AG09309 (cell line): ENCODE measurements at regions not wholly inside any gene's neighbourhood (a gene's known extent, or its start where the extent isn't known, plus 50 kb on each side); places are given as distances from the start of the nearest gene placed in this dataset.

Experiments used
- DNase-seq: peaks from one replicate; pipeline ENCODE4 v3.0.0-alpha.2; 2010; ENCODE audit warnings: low read depth
- H3K4me3 ChIP-seq: 2 replicates; pipeline ENCODE4 v1.5.1; 2011; ENCODE audit warnings: mild to moderate bottlenecking, low read depth, low read length, moderate library complexity; ENCODE audit not compliant: control insufficient read depth
- TF ChIP-seq, protein P1 (sequence below): IDR thresholded peaks from 2 replicates; pipeline ENCODE4 v1.5.1; 2011; ENCODE audit warnings: mild to moderate bottlenecking, low read depth, low read length, inconsistent platforms; ENCODE audit not compliant: insufficient read depth, control insufficient read depth; ENCODE audit errors: missing control alignments

DNA sequence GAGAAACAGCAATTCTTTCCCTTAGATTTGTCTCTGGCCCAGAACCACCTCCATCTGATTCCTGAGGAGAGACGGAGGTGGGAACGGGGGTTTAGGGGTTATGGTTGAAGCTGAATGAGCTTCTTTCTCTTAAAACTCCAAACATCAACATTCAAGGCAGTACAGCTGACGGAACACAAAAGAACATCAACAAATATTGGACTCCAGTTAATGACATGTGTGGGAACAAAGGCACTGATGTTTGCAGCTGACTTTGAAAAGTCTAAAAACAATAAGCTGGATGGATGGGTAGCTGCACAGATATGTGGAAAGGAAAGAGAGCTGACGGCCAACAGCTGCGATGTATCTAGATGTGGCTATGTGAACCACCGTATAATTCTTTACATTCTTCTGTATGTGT is 256.5 kb downstream of the SOD2 start:
- H3K4me3 ChIP-seq: no peak overlapping the region
- DNase-seq: no peak
- TF ChIP-seq, protein P1, sequence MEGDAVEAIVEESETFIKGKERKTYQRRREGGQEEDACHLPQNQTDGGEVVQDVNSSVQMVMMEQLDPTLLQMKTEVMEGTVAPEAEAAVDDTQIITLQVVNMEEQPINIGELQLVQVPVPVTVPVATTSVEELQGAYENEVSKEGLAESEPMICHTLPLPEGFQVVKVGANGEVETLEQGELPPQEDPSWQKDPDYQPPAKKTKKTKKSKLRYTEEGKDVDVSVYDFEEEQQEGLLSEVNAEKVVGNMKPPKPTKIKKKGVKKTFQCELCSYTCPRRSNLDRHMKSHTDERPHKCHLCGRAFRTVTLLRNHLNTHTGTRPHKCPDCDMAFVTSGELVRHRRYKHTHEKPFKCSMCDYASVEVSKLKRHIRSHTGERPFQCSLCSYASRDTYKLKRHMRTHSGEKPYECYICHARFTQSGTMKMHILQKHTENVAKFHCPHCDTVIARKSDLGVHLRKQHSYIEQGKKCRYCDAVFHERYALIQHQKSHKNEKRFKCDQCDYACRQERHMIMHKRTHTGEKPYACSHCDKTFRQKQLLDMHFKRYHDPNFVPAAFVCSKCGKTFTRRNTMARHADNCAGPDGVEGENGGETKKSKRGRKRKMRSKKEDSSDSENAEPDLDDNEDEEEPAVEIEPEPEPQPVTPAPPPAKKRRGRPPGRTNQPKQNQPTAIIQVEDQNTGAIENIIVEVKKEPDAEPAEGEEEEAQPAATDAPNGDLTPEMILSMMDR: no peak

- H3K4me3 ChIP-seq: no peak overlapping the region
- TF ChIP-seq, protein P1: no peak
- DNase-seq: no peak
Observed at GRCh38 chr6:159435701-159436100, 257.3 kb downstream of the SOD2 start.

DNA sequence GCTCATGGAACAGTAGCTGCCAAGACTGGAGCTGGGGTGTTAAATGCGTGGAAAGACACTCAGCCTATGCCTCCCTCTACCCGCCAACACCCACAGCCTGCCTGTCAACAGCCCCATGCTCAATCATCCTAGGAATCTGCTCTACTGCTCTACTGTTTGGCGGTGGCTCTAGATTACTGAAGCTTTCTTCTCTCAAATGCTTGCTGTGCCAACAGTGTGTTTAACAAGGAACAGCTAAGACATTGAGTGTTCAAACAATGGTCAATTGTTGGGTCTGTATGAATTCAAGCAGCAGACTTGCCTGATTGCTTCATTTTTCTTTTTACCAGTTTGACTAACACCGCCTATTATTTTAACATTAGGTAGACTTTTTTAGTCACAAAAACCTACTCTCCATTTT is 258.6 kb downstream of the SOD2 start:
- H3K4me3 ChIP-seq: no peak overlapping the region
- TF ChIP-seq, protein P1: no peak
- DNase-seq: no peak

GRCh38 chr6:159433550-159433949 is 259.5 kb downstream of the SOD2 start:
- no peak overlapping the region for H3K4me3 ChIP-seq
- TF ChIP-seq, protein P1: no peak
- DNase-seq: no peak

DNA sequence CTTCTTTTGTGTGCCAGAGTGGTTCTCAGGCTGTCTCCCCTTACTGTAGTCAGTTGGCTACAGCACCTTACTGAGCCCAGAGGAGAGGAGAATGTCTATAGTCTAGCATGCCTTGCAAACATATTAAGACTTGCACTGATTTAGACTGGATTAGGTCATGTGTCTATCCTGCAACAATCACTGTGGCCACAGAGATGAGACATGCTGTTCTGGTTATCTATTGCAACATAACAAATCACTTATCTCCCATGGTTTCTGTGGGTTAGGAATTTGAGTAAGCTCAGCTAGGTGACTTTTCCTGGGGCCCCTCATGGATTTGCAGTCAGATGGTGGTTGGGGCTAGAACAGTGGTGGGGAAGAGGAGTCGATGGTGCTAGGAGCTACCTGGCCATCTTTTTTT is 261.3 kb downstream of the SOD2 start:
- no peak for DNase-seq
- no peak overlapping the region for H3K4me3 ChIP-seq
- TF ChIP-seq, protein P1: no peak

- DNase-seq: no peak
- no peak overlapping the region for H3K4me3 ChIP-seq
- TF ChIP-seq, protein P1: no peak
Observed at GRCh38 chr6:159430323-159430722, 261.1 kb downstream of the FNDC1 start.

- TF ChIP-seq, protein P1: no peak
- H3K4me3 ChIP-seq: no peak overlapping the region
- no peak for DNase-seq
Observed at GRCh38 chr6:159429433-159429832, 260.2 kb downstream of the FNDC1 start.
